ENCODE measurements at regions not wholly inside any gene's neighbourhood (a gene's known extent, or its start where the extent isn't known, plus 50 kb on each side); places are given as distances from the start of the nearest gene placed in this dataset.

DNA sequence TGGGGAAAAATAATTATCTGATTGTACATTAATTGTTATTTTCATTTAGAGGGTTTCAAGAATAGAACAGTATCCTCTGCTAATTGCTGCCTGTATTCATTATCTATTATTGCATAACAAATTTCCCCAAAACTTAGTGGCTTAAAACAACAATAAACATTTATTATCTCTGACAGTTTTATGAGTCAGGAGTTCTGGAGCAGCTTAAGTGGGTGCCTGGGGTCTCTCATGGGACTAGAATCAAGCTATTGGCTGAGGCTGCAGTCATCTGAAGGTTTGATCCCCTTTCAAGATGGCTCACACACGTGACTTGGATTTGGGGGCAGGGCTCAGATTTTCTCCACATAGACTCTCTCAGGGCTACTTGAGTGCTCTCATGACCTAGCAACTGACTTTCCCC, 98.1 kb upstream of the JADE1 start:
- 58 to 60% methylated on average over 1 of the region's 1 CpG for WGBS, 2 experiments (ENCODE audit: low coverage in 1 of 2, low lambda C conversion rate in 2 of 2, missing lambda C conversion rate in 2 of 2)
- no peak for DNase-seq

DNA sequence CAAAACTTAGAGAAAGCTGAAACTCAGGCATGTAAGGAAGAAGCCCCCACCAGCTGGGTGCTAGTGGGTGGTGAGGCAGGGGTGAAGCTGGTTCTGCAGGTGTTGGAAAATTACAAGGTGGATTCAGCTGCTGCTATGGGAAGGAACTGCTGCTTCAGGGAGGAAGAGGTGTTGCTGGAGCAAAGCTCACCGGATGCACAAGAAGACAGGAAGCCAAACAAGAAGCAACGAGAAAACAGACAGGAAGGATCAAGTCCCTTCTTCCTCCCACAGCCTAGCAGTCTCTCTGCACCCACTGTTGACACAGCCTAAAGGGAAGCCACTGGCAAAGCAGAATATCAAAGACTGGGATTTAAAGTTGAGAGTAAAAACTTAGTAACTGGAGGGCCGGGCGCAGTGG, 100.2 kb upstream of the JADE1 start:
- Histone ChIP-seq H2AFZ (no peak overlapping the region), H3K9me3 (ENCODE audit: low read depth) (no peaks in the 10 kb centered on the region), H3K4me3 (no peak overlapping the region), H3K27ac (no peak overlapping the region), H3K9me2 (ENCODE audit: insufficient read depth) (no peaks in the 10 kb centered on the region), H3K79me2 (ENCODE audit: insufficient read depth) (no peaks in the 10 kb centered on the region), H3K4me2 (ENCODE audit: unreplicated experiment) (no peak overlapping the region), H3K36me3 (ENCODE audit: low read depth) (no peaks in the 10 kb centered on the region), H3F3A (ENCODE audit: insufficient read depth) (peaks cover 9% of the 10 kb centered on the region), H3K9ac (no peak overlapping the region), H3K4me1 (ENCODE audit: insufficient read depth) (peaks cover 8% of the 10 kb centered on the region), H4K20me1 (ENCODE audit: insufficient read depth) (no peaks in the 10 kb centered on the region), H3K27me3 (replicated peaks; ENCODE audit: insufficient read depth) (no peaks in the 10 kb centered on the region)
- no peak for TF ChIP-seq EZH2 (IDR thresholded peaks at IDR 0.05; ENCODE audit: insufficient read depth, poor library complexity, severe bottlenecking)
- TF ChIP-seq EZH2phosphoT487 (IDR thresholded peaks at IDR 0.05; ENCODE audit: insufficient read depth, low read depth), result no peak
- no peak for DNase-seq
- in situ Hi-C loops (cut with MboI), result no loop called here
- WGBS, 2 experiments (ENCODE audit: low coverage in 1 of 2, low lambda C conversion rate in 2 of 2, missing lambda C conversion rate in 2 of 2), result 57 to 61% methylated on average over 4 of the region's 4 CpGs

More for the DNA sequence above, 98.1 kb upstream of the JADE1 start:
- Histone ChIP-seq H3K36me3 (ENCODE audit: low read depth) (no peaks in the 10 kb centered on the region), H3K79me2 (ENCODE audit: insufficient read depth) (no peaks in the 10 kb centered on the region), H3K9ac (no peak overlapping the region), H3K27ac (no peak overlapping the region), H3K4me1 (ENCODE audit: insufficient read depth) (peaks cover 14% of the 10 kb centered on the region), H3K9me2 (ENCODE audit: insufficient read depth) (no peaks in the 10 kb centered on the region), H3K4me3 (no peak overlapping the region), H4K20me1 (ENCODE audit: insufficient read depth) (no peaks in the 10 kb centered on the region), H3K9me3 (ENCODE audit: low read depth) (no peaks in the 10 kb centered on the region), H3K4me2 (ENCODE audit: unreplicated experiment) (no peak overlapping the region), H2AFZ (no peak overlapping the region), H3F3A (ENCODE audit: insufficient read depth) (peaks cover 9% of the 10 kb centered on the region), H3K27me3 (replicated peaks; ENCODE audit: insufficient read depth) (no peaks in the 10 kb centered on the region)
- TF ChIP-seq EZH2phosphoT487 (IDR thresholded peaks at IDR 0.05; ENCODE audit: insufficient read depth, low read depth) (no peak), EZH2 (IDR thresholded peaks at IDR 0.05; ENCODE audit: insufficient read depth, poor library complexity, severe bottlenecking) (no peak)
- in situ Hi-C loops (cut with MboI), result no loop called here

DNA sequence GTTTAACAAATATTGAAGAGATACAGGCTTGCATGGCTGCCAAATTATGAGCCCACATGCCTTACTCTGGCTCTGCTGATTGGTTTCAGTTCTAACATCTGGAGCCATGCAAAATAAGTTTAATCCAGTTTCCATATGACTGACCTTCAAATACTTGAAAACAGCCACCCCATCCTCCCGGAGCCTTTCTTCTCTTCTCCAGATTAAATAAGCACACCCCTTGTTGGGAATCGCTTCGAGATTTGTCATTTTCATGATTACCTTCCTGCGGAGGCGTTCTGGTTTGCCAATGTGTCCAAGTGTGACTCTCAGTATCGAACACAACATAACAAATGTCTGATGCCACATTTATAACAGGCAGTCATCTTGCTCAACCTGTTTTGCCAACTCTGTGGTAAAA, 101.6 kb upstream of the JADE1 start:
- H2AFZ ChIP-seq, result peak overlapping the region; percentile 50
- no peaks in the 10 kb centered on the region for H3K36me3 ChIP-seq (ENCODE audit: low read depth)
- H3K9ac ChIP-seq, result peak overlapping the region; percentile 20
- in situ Hi-C loops (cut with MboI), result no loop called here
- peak overlapping the region; percentile 50 for H3K4me3 ChIP-seq
- TF ChIP-seq EZH2 (IDR thresholded peaks at IDR 0.05; ENCODE audit: insufficient read depth, poor library complexity, severe bottlenecking) (no peak), EZH2phosphoT487 (IDR thresholded peaks at IDR 0.05; ENCODE audit: insufficient read depth, low read depth) (no peak)
- peak overlapping the region; percentile 47 for H3K27ac ChIP-seq
- H3K9me2 ChIP-seq (ENCODE audit: insufficient read depth), result no peaks in the 10 kb centered on the region
- peak; percentile 82 for DNase-seq
- no peaks in the 10 kb centered on the region for H3K9me3 ChIP-seq (ENCODE audit: low read depth)
- WGBS, 2 experiments (ENCODE audit: low coverage in 1 of 2, low lambda C conversion rate in 2 of 2, missing lambda C conversion rate in 2 of 2), result 1 to 2% methylated on average over 6 of the region's 6 CpGs
- no peaks in the 10 kb centered on the region for H4K20me1 ChIP-seq (ENCODE audit: insufficient read depth)
- H3K27me3 ChIP-seq (replicated peaks; ENCODE audit: insufficient read depth), result no peaks in the 10 kb centered on the region
- peak overlapping the region; percentile 73 for H3K4me2 ChIP-seq (ENCODE audit: unreplicated experiment)
- no peaks in the 10 kb centered on the region for H3K79me2 ChIP-seq (ENCODE audit: insufficient read depth)
- H3F3A ChIP-seq (ENCODE audit: insufficient read depth), result peaks cover 9% of the 10 kb centered on the region
- H3K4me1 ChIP-seq (ENCODE audit: insufficient read depth), result peaks cover 8% of the 10 kb centered on the region

DNA sequence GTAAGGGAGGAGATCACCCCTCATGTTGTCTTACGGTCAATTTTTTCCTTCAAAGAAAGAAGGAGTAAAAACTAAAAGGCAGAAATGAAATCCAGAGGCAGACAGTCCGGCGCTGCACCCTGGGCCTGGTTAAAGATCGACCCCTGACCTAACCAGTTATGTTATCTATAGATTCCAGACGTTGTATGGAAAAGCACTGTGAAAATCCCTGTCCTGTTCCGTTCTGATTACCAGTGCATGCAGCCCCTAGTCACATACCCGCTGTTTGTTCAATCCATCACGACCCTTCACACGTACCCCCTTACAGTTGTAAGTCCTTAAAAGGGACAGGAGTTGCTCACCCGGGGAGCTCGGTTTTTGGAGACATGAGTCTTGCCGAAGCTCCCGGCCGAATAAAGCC, 105.6 kb upstream of the JADE1 start:
- peaks cover 9% of the 10 kb centered on the region for H3F3A ChIP-seq (ENCODE audit: insufficient read depth)
- no peaks in the 10 kb centered on the region for H3K9me3 ChIP-seq (ENCODE audit: low read depth)
- H4K20me1 ChIP-seq (ENCODE audit: insufficient read depth), result no peaks in the 10 kb centered on the region
- H3K9ac ChIP-seq, result no peak overlapping the region
- H3K79me2 ChIP-seq (ENCODE audit: insufficient read depth), result no peaks in the 10 kb centered on the region
- H3K36me3 ChIP-seq (ENCODE audit: low read depth), result no peaks in the 10 kb centered on the region
- H3K27ac ChIP-seq, result no peak overlapping the region
- in situ Hi-C loops (cut with MboI), result no loop called here
- H3K4me1 ChIP-seq (ENCODE audit: insufficient read depth), result peaks cover 8% of the 10 kb centered on the region
- H3K27me3 ChIP-seq (replicated peaks; ENCODE audit: insufficient read depth), result no peaks in the 10 kb centered on the region
- 83 to 87% methylated on average over 14 of the region's 14 CpGs for WGBS, 2 experiments (ENCODE audit: low coverage in 1 of 2, low lambda C conversion rate in 2 of 2, missing lambda C conversion rate in 2 of 2)
- TF ChIP-seq EZH2phosphoT487 (IDR thresholded peaks at IDR 0.05; ENCODE audit: insufficient read depth, low read depth) (no peak), EZH2 (IDR thresholded peaks at IDR 0.05; ENCODE audit: insufficient read depth, poor library complexity, severe bottlenecking) (no peak)
- no peak for DNase-seq
- no peak overlapping the region for H3K4me3 ChIP-seq
- H3K9me2 ChIP-seq (ENCODE audit: insufficient read depth), result no peaks in the 10 kb centered on the region
- no peak overlapping the region for H3K4me2 ChIP-seq (ENCODE audit: unreplicated experiment)
- no peak overlapping the region for H2AFZ ChIP-seq

Measured in GM23248 (cell line).